CD4-positive, alpha-beta T cell treated with Interleukin-4 for 1 hour (primary cell): ENCODE measurements at regions not wholly inside any gene's neighbourhood (a gene's known extent, or its start where the extent isn't known, plus 50 kb on each side); places are given as distances from the start of the nearest gene placed in this dataset.
A peak's percentile ranks its signal among the peaks of the same experiment; 100 is the strongest.
"Not testable (repeated sequence)": the region's sequence is repeated elsewhere in the genome, so short reads cannot be mapped to it uniquely, and the experiment has no call there.

Experiments used
- DNase-seq, 2 donors: peaks; one replicate each; pipeline ENCODE4 v3.0.0-alpha.2; 2020 to 2022

- DNase-seq: no peak
Measured at GRCh38 chr16:82293671-82294070, 123.6 kb upstream of the MPHOSPH6 start.

DNA sequence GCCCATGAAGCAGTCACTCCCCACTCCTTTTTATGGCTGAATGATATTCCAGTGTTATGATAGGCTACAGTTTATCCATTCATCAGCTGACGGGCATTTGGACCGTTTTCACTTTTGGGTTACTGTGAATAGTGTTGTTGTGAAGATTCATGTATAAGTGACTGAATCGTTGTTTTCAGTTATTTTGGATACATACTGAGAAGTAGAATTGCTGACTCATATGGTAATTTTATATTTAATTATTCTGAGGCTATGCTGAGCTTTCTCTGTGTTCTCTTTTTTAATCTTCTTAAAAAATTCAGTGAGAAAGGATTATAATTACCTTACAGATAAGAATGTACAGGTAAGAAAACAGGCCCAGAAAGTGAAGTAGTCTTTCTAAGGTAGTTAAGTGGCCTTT is 117.9 kb upstream of the MPHOSPH6 start:
- DNase-seq: no peak

DNA sequence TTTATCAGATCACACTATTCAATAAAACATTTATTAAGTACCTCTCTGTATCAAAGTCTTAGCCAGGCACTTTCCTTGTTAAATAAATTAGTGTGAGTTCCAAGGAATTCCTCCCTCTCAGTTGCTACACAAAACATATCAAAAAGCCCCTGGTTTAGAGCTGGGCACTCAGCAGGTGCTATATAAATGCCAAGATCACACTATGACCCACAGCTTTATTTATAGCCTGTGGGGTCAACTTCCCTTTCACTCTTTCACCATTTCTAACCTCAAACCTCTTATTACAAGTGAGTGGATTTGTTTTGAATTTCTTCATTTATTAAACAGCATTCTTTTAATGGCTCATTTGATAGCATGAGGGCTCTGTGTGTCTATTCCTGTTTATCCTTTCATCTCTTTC is 112.6 kb upstream of the MPHOSPH6 start:
- DNase-seq: no peak

- DNase-seq: no peak
Measured at GRCh38 chr16:82281544-82281943, 111.5 kb upstream of the MPHOSPH6 start.

- DNase-seq: no peak
Measured at GRCh38 chr16:82280867-82281266, 110.8 kb upstream of the MPHOSPH6 start.

DNA sequence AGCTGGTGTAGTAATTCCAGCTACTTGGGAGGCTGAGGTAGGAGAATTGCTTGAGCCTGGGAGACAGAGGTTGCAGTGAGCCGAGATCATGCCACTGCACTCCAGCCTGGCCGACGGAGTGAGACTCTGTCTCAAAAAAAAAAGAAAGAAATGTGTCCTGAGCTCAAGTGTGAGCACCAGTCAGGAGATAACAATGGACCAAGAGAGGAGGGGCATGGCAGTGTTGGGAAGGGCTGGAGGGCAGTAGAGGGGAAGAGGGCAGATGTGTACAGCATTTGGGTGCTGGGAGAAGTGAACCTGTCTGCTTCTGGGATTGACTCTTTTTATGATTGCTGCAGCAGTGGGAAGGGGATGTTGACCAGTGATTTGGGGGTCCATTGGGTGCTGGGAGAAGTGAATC is 105.3 kb upstream of the MPHOSPH6 start:
- not testable (repeated sequence) for DNase-seq

DNA sequence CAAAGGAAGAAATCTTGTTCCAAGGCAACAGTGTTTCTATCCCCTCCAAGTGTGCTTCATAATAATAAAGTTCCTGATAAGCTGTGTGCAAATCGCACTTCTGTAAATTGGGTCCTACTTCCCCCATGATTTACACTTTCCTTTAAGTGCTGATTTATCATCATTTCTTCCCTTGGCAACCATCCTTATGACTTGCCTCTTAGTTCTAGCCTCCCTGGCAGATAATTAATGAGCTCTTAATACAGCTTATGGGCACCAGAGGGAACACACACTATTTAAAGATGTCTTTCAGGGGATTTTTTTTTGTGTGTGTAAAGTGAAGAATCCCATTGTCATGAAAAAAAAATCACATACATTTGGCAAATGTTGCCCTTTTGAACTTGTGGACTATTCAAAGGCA is 101.6 kb upstream of the MPHOSPH6 start:
- no peak for DNase-seq

GRCh38 chr16:82267675-82268074 is 97.7 kb upstream of the MPHOSPH6 start:
- DNase-seq: not testable (repeated sequence)

GRCh38 chr16:82265809-82266208 is 95.8 kb upstream of the MPHOSPH6 start:
- no peak for DNase-seq

- DNase-seq: no peak
Measured at GRCh38 chr16:82264756-82265155, 94.7 kb upstream of the MPHOSPH6 start.

GRCh38 chr16:82263521-82264143 is 93.6 kb upstream of the MPHOSPH6 start:
- DNase-seq: peak; percentile 43 to 55

GRCh38 chr16:82262244-82262643 is 92.2 kb upstream of the MPHOSPH6 start:
- no peak for DNase-seq

DNA sequence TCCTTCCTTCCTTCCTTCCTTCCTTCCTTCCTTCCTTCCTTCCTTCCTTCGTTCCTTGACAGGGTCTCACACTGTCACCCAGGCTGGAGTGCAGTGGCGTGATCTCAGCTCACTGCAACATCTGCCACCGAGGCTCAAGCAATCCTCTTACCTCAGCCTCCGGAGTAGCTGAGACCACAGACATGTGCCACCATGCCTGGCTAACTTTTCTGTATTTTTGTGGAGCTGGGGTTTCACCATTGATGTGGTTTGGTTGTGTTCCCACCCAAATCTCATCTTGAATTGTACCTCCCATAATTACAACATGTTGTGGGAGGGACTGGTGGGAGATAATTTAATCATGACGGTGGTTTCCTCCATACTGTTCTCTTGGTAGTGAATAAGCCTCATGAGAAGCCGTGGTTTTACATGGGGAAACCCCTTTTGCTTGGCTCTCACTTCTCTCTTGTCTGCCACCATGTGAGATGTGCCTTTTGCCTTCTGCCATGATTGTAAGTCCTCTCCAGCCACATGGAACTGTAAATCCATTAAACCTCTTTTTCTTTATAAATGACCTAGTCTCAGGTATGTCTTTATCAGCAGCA is 90.3 kb upstream of the MPHOSPH6 start:
- no peak for DNase-seq

GRCh38 chr16:82259731-82260130 is 89.7 kb upstream of the MPHOSPH6 start:
- no peak for DNase-seq

DNA sequence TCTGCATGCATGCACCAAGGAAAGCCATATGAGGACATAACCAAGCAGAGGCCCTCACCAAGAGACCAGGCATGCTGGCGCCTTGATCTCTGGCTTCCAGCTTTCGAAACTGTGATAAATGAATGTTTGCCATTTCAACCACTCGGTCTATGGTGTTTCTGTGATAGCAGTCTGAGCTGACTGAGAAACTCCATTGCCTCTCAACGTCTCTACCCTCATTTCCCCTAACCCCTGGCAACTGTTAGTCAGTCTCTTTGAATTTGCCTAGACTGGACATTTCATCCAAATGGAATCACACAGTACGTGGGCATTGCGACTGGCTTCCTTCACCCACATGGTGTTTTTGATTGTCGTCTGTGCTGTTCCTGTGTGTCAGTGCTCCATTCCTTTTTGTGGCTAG is 88.0 kb upstream of the MPHOSPH6 start:
- no peak for DNase-seq

DNA sequence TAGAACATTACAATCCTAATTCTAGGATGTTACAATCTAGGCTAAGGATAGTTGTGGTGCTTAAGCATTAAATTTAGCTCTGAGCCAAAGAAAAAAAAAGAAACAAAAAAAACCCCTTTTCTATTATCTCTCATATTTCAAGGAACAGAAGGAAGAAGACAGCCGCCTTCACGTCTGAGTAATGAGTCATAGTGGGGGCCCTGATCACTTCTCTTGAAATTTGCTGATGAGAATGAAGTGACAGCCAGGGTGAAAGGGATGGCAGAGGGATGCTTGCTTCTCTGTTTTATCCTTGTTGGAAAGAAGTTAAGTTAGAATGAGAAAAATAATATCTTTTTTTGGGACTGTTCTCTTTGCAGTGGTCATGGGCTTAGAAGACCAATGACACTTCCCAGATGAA is 82.6 kb upstream of the MPHOSPH6 start:
- DNase-seq: no peak

DNA sequence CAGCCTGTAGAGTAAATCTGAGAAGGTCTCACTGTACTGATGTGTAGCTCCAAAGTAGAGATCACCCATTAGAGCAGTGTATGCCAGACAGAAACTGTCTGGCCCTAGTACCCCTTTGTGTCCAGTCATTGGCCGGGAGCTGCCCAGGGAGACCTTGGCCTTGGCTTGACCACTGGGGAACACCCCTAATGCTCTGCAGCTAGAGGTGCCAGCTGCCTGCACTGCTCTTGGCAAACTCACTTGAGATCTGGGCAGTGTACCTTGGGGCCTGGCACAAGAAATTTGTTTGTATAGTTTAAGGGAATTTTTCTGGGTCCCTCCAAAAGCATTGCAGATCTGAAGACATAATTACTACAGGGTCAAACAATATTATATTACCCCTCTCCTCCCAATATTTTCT is 78.7 kb upstream of the MPHOSPH6 start:
- DNase-seq: no peak

DNA sequence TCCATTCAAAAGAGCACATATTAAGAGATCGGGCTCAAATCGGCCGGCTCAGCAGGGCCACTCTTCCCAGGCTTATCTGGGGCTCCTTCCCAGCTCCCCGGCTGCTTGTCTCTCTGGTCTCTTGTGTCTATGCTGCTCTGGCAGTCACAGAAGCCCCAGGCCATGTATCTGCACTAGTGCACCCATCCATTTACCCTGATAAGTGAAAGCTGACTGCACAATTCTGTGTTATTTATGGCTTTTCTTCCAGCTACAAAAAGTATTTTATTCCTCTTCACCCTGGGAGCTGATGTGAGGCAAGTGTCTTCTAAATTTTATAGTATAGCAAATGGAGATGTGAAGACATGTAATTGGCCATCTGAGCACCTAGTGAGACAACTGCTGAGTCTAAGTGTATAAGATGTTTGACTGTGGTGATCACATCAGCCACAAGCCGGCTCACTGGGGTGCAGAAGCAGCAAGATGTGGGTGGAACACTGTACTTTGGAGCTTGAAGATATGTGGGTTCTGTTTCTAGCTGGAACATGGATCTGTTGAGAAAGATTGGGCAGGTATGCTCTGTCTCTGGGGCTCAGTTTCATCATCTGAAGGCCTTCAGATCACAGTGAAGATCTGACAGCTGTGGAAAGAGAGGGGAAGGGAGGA is 78.1 kb upstream of the MPHOSPH6 start:
- DNase-seq: no peak

DNA sequence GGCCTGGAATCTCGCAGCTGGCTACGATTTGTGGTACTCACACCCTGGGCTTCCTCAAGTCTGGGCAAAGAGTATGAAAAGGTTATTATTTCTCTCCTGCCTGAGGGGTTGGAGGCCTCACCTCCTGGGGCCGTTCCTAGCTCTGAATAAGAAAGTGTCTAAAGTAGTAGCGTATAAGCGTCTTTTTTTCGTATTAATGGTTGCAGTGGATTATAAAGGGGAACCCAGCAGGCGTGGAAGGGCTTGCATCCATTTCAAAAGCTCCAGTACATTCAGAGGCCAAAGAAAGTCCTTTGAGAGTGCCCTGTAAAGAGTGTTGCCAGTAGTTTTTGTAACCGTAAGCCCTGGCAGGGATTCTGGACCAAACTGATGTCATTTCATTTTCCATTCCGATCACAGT is 72.2 kb upstream of the MPHOSPH6 start:
- DNase-seq: no peak

DNA sequence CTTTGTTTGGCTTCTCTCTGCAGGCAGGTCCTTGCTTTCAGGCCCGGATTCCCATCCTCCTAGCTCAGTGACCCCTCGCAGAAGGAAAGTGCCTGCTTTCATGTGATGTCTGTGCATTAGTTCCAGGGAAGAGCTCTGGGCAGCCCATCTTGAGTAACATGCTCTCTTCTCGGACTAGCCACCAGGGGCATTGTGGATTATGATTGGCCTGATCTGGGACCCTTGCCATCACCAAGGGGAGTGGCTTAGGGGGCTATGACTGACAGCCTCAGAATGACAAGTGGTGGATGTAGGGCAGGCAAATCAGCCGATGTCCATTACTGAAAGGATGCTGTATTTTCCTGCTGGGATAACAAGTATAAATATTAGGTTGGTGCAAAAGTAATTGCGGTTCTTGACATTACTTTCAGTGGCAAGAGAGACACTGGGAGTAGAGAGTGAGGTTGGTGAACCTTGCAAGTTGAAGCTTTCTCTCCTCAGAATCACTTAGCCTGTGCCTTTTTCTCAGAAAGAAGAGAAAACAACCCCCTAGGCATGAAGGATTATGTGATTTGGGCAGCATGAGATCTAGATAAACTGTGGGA is 71.5 kb upstream of the MPHOSPH6 start:
- no peak for DNase-seq

DNA sequence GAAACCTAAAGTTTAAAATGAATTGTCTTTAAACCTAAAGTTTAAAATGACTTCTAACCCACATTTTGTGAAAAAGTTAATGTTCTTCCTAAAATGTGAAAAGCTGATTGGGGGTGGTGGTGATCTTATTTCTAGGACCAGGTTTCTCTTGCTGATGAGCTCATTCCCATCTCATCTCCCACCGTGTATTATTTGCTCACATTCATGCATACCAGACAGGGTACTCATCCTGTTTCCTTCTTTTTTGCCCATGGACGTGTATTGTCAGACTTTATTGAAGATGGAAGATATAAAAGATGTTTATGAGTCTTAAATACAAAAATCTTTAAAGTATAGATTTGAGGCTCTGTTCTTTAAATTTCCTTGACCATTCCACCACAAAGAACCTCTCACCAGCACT is 70.1 kb upstream of the MPHOSPH6 start:
- DNase-seq: no peak

- DNase-seq: no peak
Measured at GRCh38 chr16:82236875-82237274, 66.9 kb upstream of the MPHOSPH6 start.

GRCh38 chr16:82236415-82236814 is 66.4 kb upstream of the MPHOSPH6 start:
- no peak for DNase-seq

DNA sequence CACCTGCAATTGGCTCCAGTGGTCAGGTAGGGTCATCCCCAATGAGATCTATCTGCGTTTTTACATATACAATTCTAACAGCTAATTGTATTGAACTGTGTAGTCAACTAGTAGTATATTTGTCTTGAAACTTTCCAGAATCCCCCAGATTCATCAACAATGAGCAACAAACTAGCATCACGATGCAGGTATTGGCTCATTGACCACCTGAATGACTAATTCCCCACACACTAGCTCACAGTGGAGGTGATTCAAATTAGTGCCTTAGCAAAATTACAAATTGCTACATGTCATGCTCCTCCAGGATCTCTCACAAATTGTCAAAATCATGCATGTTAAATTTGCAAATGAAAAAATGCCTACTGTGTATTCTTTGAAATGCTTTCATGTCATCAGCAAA is 62.8 kb upstream of the MPHOSPH6 start:
- DNase-seq: no peak
